ENCODE measurements at regions not wholly inside any gene's neighbourhood (a gene's known extent, or its start where the extent isn't known, plus 50 kb on each side); places are given as distances from the start of the nearest gene placed in this dataset.

DNA sequence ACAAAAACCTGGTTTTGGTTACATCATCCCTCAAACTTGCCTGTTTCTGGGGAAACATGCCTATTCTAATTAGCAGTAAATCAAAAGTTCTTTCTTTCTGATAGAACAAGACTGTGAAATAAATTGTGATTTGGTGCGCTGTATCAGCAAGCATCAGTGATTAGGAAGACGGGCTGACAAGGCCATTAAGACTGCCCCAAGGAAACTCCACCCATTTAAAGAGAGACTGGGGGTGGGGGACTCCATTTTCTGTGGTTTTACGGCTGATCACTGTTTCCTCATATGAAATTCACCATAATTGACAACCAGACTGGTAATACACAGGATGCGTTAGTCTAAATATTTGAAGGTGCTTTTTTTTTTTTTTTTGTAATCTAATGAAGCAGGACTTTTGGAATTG, 68.7 kb downstream of the MBL2 start:
- TF ChIP-seq, protein P1, sequence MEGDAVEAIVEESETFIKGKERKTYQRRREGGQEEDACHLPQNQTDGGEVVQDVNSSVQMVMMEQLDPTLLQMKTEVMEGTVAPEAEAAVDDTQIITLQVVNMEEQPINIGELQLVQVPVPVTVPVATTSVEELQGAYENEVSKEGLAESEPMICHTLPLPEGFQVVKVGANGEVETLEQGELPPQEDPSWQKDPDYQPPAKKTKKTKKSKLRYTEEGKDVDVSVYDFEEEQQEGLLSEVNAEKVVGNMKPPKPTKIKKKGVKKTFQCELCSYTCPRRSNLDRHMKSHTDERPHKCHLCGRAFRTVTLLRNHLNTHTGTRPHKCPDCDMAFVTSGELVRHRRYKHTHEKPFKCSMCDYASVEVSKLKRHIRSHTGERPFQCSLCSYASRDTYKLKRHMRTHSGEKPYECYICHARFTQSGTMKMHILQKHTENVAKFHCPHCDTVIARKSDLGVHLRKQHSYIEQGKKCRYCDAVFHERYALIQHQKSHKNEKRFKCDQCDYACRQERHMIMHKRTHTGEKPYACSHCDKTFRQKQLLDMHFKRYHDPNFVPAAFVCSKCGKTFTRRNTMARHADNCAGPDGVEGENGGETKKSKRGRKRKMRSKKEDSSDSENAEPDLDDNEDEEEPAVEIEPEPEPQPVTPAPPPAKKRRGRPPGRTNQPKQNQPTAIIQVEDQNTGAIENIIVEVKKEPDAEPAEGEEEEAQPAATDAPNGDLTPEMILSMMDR (optimal IDR thresholded peaks at IDR 0.05 in 1 of 3, IDR thresholded peaks at IDR 0.05 in 1 of 3, conservative IDR thresholded peaks at IDR 0.05 in 1 of 3; ENCODE audit: extremely low read depth in 1 of 3, insufficient read depth in 2 of 3, low read length in 3 of 3): no peak
- no peak for TF ChIP-seq EZH2 (IDR thresholded peaks at IDR 0.05; ENCODE audit: low read length)

Measured in keratinocyte (primary cell).